ENCODE measurements at regions not wholly inside any gene's neighbourhood (a gene's known extent, or its start where the extent isn't known, plus 50 kb on each side); places are given as distances from the start of the nearest gene placed in this dataset.
"Not testable (repeated sequence)": the region's sequence is repeated elsewhere in the genome, so short reads cannot be mapped to it uniquely, and the experiment has no call there.

- not testable (repeated sequence) for DNase-seq
Measured at GRCh38 chr7:97928844-97929243, 56.6 kb upstream of the ASNS start.

GRCh38 chr7:97927790-97928748 lies 55.9 kb upstream of the ASNS start:
- peak; percentile 29 to 61 (median 53) for DNase-seq

Data from T-helper 2 cell (primary cell).